GM13976 (cell line): ENCODE measurements at regions not wholly inside any gene's neighbourhood (a gene's known extent, or its start where the extent isn't known, plus 50 kb on each side); places are given as distances from the start of the nearest gene placed in this dataset.

Experiments
- DNase-seq: peaks from one replicate; pipeline ENCODE4 v3.0.0; 2012; ENCODE audit warnings: low spot score
- in situ Hi-C: fragments of 300-500 bp; cut with MboI; formaldehyde crosslinking; loops from one replicate; pipeline ENCODE4 v1.12.0; 2022; ENCODE audit warnings: low sequenced_read_pairs, mixed read lengths, inconsistent platforms; ENCODE audit not compliant: unreplicated experiment
- TF ChIP-seq, protein P1 (sequence below): IDR thresholded peaks from 2 replicates; pipeline ENCODE4 v1.5.1; 2012; ENCODE audit warnings: borderline replicate concordance, mild to moderate bottlenecking; ENCODE audit not compliant: insufficient read depth; ENCODE audit errors: extremely low read depth, missing control alignments, control extremely low read depth

GRCh38 chr6:21965953-21966539 is 330.8 kb downstream of the PRL start:
- DNase-seq = no peak
- TF ChIP-seq, protein P1, sequence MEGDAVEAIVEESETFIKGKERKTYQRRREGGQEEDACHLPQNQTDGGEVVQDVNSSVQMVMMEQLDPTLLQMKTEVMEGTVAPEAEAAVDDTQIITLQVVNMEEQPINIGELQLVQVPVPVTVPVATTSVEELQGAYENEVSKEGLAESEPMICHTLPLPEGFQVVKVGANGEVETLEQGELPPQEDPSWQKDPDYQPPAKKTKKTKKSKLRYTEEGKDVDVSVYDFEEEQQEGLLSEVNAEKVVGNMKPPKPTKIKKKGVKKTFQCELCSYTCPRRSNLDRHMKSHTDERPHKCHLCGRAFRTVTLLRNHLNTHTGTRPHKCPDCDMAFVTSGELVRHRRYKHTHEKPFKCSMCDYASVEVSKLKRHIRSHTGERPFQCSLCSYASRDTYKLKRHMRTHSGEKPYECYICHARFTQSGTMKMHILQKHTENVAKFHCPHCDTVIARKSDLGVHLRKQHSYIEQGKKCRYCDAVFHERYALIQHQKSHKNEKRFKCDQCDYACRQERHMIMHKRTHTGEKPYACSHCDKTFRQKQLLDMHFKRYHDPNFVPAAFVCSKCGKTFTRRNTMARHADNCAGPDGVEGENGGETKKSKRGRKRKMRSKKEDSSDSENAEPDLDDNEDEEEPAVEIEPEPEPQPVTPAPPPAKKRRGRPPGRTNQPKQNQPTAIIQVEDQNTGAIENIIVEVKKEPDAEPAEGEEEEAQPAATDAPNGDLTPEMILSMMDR = no peak
- in situ Hi-C loops = no loop called here

- in situ Hi-C loops = no loop called here
- TF ChIP-seq, protein P1 = no peak
- no peak for DNase-seq
Observed at GRCh38 chr6:21967056-21967974, 329.5 kb downstream of the PRL start.

DNA sequence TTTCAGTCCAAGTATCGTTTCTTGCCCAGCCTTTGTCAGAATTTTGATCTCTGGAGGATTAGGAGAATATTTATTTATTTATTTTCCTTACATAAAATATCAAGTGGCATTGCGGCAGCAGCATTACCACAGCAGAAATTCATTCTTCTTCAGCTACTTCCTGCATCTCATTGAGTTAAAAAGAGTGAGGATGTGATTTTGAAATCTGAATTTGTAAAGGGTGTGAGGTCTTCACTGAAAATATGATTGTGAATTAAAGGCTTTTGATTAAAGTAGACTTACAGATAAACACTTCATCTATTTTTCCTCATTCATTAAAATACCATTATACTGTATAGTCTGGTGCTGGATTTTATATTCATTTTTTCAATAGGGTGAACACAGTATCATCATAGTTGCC is 328.4 kb downstream of the PRL start:
- in situ Hi-C loops = no loop called here

DNA sequence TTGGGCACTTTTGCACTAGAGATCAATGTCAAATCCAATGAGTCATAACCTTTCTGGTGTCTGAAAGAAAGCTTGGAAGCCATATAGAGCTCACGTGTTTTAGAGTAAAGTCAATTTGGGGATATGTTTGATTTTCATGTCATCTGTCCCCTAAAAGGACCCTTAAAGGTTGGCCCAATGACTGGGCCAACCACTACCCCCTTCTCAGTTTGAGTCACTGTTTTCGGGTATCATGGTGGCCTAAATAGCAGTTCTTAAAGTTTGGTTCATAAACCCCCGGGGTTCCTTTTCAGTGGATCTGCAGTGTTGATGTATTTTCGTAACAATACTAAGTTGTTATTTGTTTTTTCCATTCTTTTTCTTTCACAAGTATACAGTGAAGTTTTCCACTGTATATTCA is 327.6 kb downstream of the PRL start:
- no peak for DNase-seq
- TF ChIP-seq, protein P1 = no peak
- in situ Hi-C loops = no loop called here

More for the DNA sequence above, 328.4 kb downstream of the PRL start:
- DNase-seq = no peak
- TF ChIP-seq, protein P1 = no peak

- in situ Hi-C loops = no loop called here
- TF ChIP-seq, protein P1 = no peak
- DNase-seq = no peak
Observed at GRCh38 chr6:21970569-21971300, 326.1 kb downstream of the PRL start.

DNA sequence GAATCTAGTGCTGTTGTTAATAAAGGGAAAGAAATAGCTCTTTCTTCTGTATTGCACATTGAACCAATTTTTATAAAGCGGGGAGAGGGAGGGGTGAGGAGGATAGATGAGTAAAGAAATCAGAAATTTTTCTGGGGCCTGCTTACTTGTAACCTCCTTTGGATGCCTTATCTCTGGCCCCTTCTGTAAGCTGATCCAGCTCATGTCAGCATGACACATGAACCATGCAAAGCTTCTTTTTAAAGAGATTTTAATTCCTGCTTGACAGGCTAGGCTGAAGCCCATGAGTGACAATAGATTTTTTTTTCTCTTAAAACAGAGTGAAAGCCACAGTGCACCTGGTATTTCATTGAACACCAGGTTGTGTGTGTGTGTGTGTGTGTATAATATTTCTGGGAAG is 325.3 kb downstream of the PRL start:
- in situ Hi-C loops = no loop called here
- TF ChIP-seq, protein P1 = no peak
- no peak for DNase-seq
